Lower lobe of right lung (tissue), 2 donors: ENCODE measurements at regions not wholly inside any gene's neighbourhood (a gene's known extent, or its start where the extent isn't known, plus 50 kb on each side); places are given as distances from the start of the nearest gene placed in this dataset.

Experiments
- ATAC-seq, 2 donors: fragments of 200-7000 bp; cut with Tn5 transposase; one replicate each; pipeline ENCODE4 v1.9.1; 2020 to 2022; ENCODE audit warnings: mild to moderate bottlenecking in 2 of 2, moderate library complexity in 2 of 2
- DNase-seq: peaks from one replicate; pipeline ENCODE4 v3.0.0-alpha.2; 2020
- H3K27ac ChIP-seq: fragments of 200-600 bp; one replicate; pipeline ENCODE4 v1.8.0; 2022
- H3K27me3 ChIP-seq: fragments of 200-600 bp; one replicate; pipeline ENCODE4 v1.8.0; 2022; ENCODE audit warnings: low read depth
- H3K36me3 ChIP-seq: fragments of 200-600 bp; one replicate; pipeline ENCODE4 v1.8.0; 2022; ENCODE audit warnings: mild to moderate bottlenecking
- H3K4me1 ChIP-seq: fragments of 200-600 bp; one replicate; pipeline ENCODE4 v1.8.0; 2022
- H3K4me3 ChIP-seq: fragments of 200-600 bp; one replicate; pipeline ENCODE4 v1.8.0; 2022; ENCODE audit warnings: mild to moderate bottlenecking
- H3K9me3 ChIP-seq: fragments of 200-600 bp; one replicate; pipeline ENCODE4 v1.8.0; 2022
- intact Hi-C: fragments of 100-400 bp; cut with DNase I; formaldehyde crosslinking; loops from one replicate; pipeline ENCODE4 v1.11.0; 2022
- TF ChIP-seq, protein P1 (sequence below): fragments of 200-600 bp; IDR thresholded peaks from one replicate; pipeline ENCODE4 v1.8.0; 2022; ENCODE audit warnings: antibody characterized with exemption, mild to moderate bottlenecking
- donor health status: DM: no; HTN: yes; CAD: no; lungs with severe emphysema.

GRCh38 chr4:133694416-133694815, 507.2 kb downstream of the PABPC4L start:
- Histone ChIP-seq H3K36me3 (no peaks in the 10 kb centered on the region), H3K4me3 (no peak overlapping the region), H3K27me3 (no peaks in the 10 kb centered on the region), H3K9me3 (no peaks in the 10 kb centered on the region), H3K27ac (no peak overlapping the region), H3K4me1 (no peaks in the 10 kb centered on the region)
- TF ChIP-seq, protein P1, sequence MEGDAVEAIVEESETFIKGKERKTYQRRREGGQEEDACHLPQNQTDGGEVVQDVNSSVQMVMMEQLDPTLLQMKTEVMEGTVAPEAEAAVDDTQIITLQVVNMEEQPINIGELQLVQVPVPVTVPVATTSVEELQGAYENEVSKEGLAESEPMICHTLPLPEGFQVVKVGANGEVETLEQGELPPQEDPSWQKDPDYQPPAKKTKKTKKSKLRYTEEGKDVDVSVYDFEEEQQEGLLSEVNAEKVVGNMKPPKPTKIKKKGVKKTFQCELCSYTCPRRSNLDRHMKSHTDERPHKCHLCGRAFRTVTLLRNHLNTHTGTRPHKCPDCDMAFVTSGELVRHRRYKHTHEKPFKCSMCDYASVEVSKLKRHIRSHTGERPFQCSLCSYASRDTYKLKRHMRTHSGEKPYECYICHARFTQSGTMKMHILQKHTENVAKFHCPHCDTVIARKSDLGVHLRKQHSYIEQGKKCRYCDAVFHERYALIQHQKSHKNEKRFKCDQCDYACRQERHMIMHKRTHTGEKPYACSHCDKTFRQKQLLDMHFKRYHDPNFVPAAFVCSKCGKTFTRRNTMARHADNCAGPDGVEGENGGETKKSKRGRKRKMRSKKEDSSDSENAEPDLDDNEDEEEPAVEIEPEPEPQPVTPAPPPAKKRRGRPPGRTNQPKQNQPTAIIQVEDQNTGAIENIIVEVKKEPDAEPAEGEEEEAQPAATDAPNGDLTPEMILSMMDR = no peak
- DNase-seq = no peak
- intact Hi-C loops = no loop called here
- no peak for ATAC-seq

DNA sequence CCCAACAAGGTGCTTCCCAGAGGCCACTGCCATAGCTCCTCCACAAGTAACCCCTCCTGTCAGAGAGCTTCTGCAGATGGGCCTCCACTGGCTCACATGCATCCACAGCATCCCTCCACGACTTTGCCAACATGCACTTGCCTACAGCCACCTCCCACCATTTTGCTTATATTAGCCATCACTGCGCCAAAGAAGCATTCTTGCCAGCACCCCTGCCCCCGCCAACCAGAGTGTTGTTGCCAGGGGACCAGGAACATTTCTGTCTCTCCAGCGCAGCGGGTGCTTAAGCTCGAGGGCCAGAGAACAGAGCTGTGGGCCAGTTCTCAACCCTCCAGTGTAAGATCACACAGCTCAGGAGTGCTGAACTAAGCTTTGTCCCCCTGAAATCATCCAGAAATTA, 517.6 kb downstream of the PABPC4L start:
- Histone ChIP-seq H3K9me3 (no peaks in the 10 kb centered on the region), H3K36me3 (no peaks in the 10 kb centered on the region), H3K27ac (no peak overlapping the region), H3K27me3 (no peaks in the 10 kb centered on the region), H3K4me1 (no peaks in the 10 kb centered on the region), H3K4me3 (no peak overlapping the region)
- TF ChIP-seq, protein P1 = no peak
- ATAC-seq = no peak
- intact Hi-C loops = no loop called here
- DNase-seq = no peak

DNA sequence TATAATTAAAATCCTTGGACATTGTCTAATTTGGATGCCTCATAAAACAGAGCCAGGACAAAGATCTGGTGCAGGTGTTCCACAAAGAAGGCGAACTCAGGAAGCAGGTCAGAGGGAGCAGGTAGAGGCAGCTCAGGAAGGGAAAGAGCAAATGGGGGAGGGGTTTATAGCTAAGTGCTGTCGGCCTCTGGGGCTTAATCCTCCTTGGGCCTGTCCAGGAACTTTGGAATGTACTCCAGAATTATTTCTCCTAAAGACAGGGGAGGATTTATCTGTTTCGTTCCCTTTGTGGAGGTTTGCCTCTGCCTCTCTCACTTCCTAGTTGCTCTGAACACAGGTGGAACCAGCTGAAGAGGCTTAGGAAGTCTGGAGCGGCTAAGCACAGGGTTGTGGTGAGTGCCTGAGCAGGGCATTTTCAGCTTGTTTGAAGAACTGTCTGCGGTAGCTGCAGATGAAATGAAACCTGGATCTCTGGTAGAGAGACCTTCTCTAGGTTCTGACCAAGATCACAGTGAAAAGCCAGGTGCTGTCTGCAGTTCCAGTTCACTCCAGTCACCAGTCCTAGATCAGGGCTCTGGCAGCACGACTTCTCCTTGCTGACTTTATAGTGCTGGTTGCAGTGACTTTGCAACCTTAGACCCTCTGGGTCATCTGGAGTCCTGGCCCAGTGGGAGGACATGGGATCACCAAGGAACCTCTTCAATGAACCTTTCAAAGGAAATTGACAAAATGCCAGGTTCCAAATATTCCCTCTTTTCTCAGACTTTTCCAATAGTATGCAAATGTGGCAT, 519.2 kb downstream of the PCDH10 start:
- Histone ChIP-seq H3K4me3 (no peak overlapping the region), H3K36me3 (no peaks in the 10 kb centered on the region), H3K27ac (no peak overlapping the region), H3K4me1 (no peaks in the 10 kb centered on the region), H3K9me3 (no peaks in the 10 kb centered on the region), H3K27me3 (no peaks in the 10 kb centered on the region)
- intact Hi-C loops = no loop called here
- ATAC-seq = no peak
- DNase-seq = no peak
- TF ChIP-seq, protein P1 = no peak

DNA sequence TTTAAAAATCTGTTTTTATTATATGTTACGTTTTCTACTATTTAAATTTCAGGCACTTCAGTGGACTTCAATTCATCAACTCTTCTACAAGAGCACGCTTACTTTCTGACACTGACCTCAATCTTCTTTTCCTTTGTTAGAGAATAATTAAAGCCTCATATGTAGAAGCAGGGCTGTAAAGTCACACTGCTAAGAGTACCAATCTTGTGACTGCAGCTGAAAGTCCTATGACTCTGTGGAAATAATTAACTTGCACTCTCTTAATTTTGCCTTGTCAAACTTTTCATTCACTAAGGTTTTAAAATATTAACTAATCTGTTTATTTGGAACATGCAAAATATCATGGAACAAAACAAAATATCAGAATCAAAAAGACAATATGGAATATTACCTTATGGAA, 498.1 kb downstream of the PCDH10 start:
- Histone ChIP-seq H3K27me3 (no peaks in the 10 kb centered on the region), H3K9me3 (no peaks in the 10 kb centered on the region), H3K4me3 (no peak overlapping the region), H3K4me1 (no peaks in the 10 kb centered on the region), H3K36me3 (no peaks in the 10 kb centered on the region), H3K27ac (no peak overlapping the region)
- intact Hi-C loops = no loop called here
- DNase-seq (no peak), ATAC-seq (no peak)
- TF ChIP-seq, protein P1 = no peak

DNA sequence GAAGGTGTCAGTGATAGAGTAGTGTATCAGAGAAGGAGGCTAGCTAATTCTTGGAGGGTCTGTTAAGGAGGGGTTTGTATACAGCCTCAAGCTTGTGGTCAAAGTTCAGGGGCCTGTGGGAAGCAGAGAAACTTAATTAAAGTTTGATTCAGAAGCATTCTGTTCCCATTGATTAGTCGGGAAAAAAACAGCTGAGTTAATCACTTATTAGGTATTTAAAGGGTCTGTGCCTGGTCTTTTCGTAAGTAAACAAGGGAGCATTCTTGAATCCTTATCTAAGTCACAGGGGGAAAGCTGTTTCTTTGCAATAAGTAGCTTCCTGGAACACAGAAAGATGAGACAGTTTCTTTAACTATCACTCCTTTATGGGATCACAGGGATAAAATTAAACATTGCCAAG, 492.1 kb downstream of the PCDH10 start:
- no peak for DNase-seq

More for the DNA sequence above, 492.1 kb downstream of the PCDH10 start:
- Histone ChIP-seq H3K27ac (no peak overlapping the region), H3K4me3 (no peak overlapping the region), H3K36me3 (no peaks in the 10 kb centered on the region), H3K9me3 (no peaks in the 10 kb centered on the region), H3K4me1 (no peaks in the 10 kb centered on the region), H3K27me3 (no peaks in the 10 kb centered on the region)
- ATAC-seq = no peak
- TF ChIP-seq, protein P1 = no peak
- intact Hi-C loops = no loop called here
